Neural progenitor cell (in vitro differentiated cells): ENCODE measurements at regions not wholly inside any gene's neighbourhood (a gene's known extent, or its start where the extent isn't known, plus 50 kb on each side); places are given as distances from the start of the nearest gene placed in this dataset.

Source experiments
- DNase-seq: peaks from one replicate; pipeline ENCODE4 v3.0.0-alpha.2; 2016; ENCODE audit warnings: low spot score
- H2AFZ ChIP-seq: fragments of 200-600 bp; sonication (generic); replicated peaks from 2 replicates; pipeline ENCODE4 v1.6.1; 2016; ENCODE audit warnings: antibody characterized with exemption
- H3F3A ChIP-seq: fragments of 200-600 bp; sonication (generic); 2 replicates; pipeline ENCODE4 v1.6.1; 2016; ENCODE audit warnings: antibody characterized with exemption, low read depth
- H3K27ac ChIP-seq: fragments of 200-600 bp; sonication (generic); 2 replicates; pipeline ENCODE4 v1.5.1; 2016; ENCODE audit warnings: mild to moderate bottlenecking
- H3K27me3 ChIP-seq: fragments of 200-600 bp; sonication (generic); 2 replicates; pipeline ENCODE4 v1.6.1; 2016; ENCODE audit warnings: mild to moderate bottlenecking, moderate library complexity
- H3K36me3 ChIP-seq: fragments of 200-600 bp; sonication (generic); 2 replicates; pipeline ENCODE4 v1.5.1; 2016
- H3K4me1 ChIP-seq: fragments of 200-600 bp; sonication (generic); 2 replicates; pipeline ENCODE4 v1.6.1; 2016; ENCODE audit warnings: mixed run types
- H3K4me2 ChIP-seq: fragments of 200-600 bp; sonication (generic); 2 replicates; pipeline ENCODE4 v1.6.1; 2016
- H3K4me3 ChIP-seq: fragments of 200-600 bp; sonication (generic); 2 replicates; pipeline ENCODE4 v1.5.1; 2016
- H3K79me2 ChIP-seq: fragments of 200-600 bp; sonication (generic); 2 replicates; pipeline ENCODE4 v1.6.1; 2016; ENCODE audit warnings: low read depth
- H3K9ac ChIP-seq: fragments of 200-600 bp; sonication (generic); 2 replicates; pipeline ENCODE4 v1.6.1; 2016
- H3K9me3 ChIP-seq: fragments of 200-600 bp; sonication (generic); 2 replicates; pipeline ENCODE4 v1.5.1; 2016; ENCODE audit warnings: low read depth
- H4K20me1 ChIP-seq: fragments of 200-600 bp; sonication (generic); 2 replicates; pipeline ENCODE4 v1.6.1; 2016; ENCODE audit warnings: low read depth
- H3K27ac Mint-ChIP-seq: 3 replicates; pipeline ENCODE4 v1.8.0; 2021; ENCODE audit warnings: mixed read lengths
- H3K27me3 Mint-ChIP-seq: 2 replicates; pipeline ENCODE4 v1.8.0; 2022; ENCODE audit warnings: low read depth, mild to moderate bottlenecking, inconsistent platforms, moderate library complexity, mixed read lengths; ENCODE audit not compliant: insufficient read depth
- H3K36me3 Mint-ChIP-seq: 3 replicates; pipeline ENCODE4 v1.8.0; 2021; ENCODE audit warnings: mixed read lengths
- H3K4me1 Mint-ChIP-seq: 3 replicates; pipeline ENCODE4 v1.8.0; 2021; ENCODE audit warnings: mixed read lengths
- H3K4me3 Mint-ChIP-seq: 3 replicates; pipeline ENCODE4 v1.8.0; 2021; ENCODE audit warnings: mild to moderate bottlenecking, moderate library complexity, mixed read lengths
- H3K9me3 Mint-ChIP-seq: 3 replicates; pipeline ENCODE4 v1.8.0; 2020; ENCODE audit warnings: mixed read lengths
- EZH2 ChIP-seq: fragments of 200-600 bp; sonication (generic); IDR thresholded peaks from 2 replicates; pipeline ENCODE4 v1.6.1; 2017; ENCODE audit warnings: antibody characterized with exemption, mild to moderate bottlenecking, moderate library complexity
- EZH2phosphoT487 ChIP-seq: fragments of 200-600 bp; sonication (generic); IDR thresholded peaks from 2 replicates; pipeline ENCODE4 v1.6.1; 2017; ENCODE audit warnings: antibody characterized with exemption
- TF ChIP-seq, protein P1 (sequence below): fragments of 200-600 bp; sonication (generic); IDR thresholded peaks from 2 replicates; pipeline ENCODE4 v1.5.1; 2017; ENCODE audit warnings: antibody characterized with exemption, mild to moderate bottlenecking

DNA sequence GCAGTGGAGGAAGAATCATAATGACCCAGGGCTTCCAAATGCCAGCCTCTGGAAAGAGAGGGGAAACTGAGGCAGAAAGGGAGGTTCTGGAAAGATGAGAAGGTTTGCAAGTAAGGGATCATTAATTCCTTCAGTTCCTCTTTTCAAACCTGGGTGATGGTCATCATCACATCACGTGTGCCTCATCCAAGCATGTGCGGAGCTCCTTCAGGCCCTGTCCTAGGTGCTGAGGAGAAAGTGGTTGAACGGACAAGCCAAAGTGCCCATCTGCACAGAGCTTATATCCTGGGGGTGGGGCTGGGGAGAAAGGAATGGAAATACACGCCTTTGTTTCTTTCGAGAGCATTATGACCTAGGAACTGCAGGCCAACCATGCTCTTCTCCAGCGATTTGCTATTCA, 60.2 kb upstream of the AFF3 start:
- no peaks in the 10 kb centered on the region for H3K36me3 ChIP-seq
- H3K9ac ChIP-seq = no peak overlapping the region
- H3K4me3 ChIP-seq = no peak overlapping the region
- Mint-ChIP-seq H3K9me3 (peaks cover 5% of the 10 kb centered on the region), H3K4me3 (no peak overlapping the region), H3K27me3 (peaks cover 3% of the 10 kb centered on the region), H3K4me1 (peaks cover 21% of the 10 kb centered on the region), H3K27ac (no peak overlapping the region), H3K36me3 (no peaks in the 10 kb centered on the region)
- no peaks in the 10 kb centered on the region for H3F3A ChIP-seq
- no peaks in the 10 kb centered on the region for H4K20me1 ChIP-seq
- no peaks in the 10 kb centered on the region for H3K9me3 ChIP-seq
- no peak for DNase-seq
- H2AFZ ChIP-seq = no peak overlapping the region
- no peaks in the 10 kb centered on the region for H3K79me2 ChIP-seq
- H3K27ac ChIP-seq = no peak overlapping the region
- H3K27me3 ChIP-seq = no peaks in the 10 kb centered on the region
- TF ChIP-seq, protein P1, sequence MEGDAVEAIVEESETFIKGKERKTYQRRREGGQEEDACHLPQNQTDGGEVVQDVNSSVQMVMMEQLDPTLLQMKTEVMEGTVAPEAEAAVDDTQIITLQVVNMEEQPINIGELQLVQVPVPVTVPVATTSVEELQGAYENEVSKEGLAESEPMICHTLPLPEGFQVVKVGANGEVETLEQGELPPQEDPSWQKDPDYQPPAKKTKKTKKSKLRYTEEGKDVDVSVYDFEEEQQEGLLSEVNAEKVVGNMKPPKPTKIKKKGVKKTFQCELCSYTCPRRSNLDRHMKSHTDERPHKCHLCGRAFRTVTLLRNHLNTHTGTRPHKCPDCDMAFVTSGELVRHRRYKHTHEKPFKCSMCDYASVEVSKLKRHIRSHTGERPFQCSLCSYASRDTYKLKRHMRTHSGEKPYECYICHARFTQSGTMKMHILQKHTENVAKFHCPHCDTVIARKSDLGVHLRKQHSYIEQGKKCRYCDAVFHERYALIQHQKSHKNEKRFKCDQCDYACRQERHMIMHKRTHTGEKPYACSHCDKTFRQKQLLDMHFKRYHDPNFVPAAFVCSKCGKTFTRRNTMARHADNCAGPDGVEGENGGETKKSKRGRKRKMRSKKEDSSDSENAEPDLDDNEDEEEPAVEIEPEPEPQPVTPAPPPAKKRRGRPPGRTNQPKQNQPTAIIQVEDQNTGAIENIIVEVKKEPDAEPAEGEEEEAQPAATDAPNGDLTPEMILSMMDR = no peak
- TF ChIP-seq EZH2phosphoT487 (no peak), EZH2 (no peak)
- no peak overlapping the region for H3K4me2 ChIP-seq
- H3K4me1 ChIP-seq = peaks cover 11% of the 10 kb centered on the region

DNA sequence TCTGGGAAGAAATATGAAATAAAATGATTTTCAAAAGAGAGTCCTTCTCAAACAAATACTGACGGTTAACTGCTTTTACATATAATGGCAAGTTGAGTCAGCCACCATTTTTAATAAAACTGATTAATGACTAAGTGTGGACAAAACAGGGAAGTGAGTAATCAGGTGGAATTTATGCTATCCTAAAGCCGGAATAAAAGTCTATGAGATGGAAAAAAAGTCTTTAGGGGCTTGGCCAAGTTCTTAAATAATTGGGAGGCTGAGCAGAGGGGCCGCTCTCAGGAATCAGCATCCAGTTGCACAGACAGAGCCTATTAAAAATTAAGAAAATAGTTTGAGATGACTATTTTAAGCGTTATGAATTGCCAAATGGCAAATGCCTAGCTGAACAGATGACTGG, 58.6 kb upstream of the AFF3 start:
- Histone ChIP-seq H2AFZ (no peak overlapping the region), H3K4me1 (peaks cover 16% of the 10 kb centered on the region), H3K79me2 (no peaks in the 10 kb centered on the region), H3K9me3 (no peaks in the 10 kb centered on the region), H3F3A (no peaks in the 10 kb centered on the region), H3K4me3 (no peak overlapping the region), H3K4me2 (no peak overlapping the region), H4K20me1 (no peaks in the 10 kb centered on the region), H3K36me3 (no peaks in the 10 kb centered on the region), H3K27ac (no peak overlapping the region), H3K9ac (no peak overlapping the region), H3K27me3 (no peaks in the 10 kb centered on the region)
- peaks cover 7% of the 10 kb centered on the region for H3K27me3 Mint-ChIP-seq
- peaks cover 28% of the 10 kb centered on the region for H3K4me1 Mint-ChIP-seq
- peaks cover 5% of the 10 kb centered on the region for H3K9me3 Mint-ChIP-seq
- no peak overlapping the region for H3K4me3 Mint-ChIP-seq
- DNase-seq = no peak
- TF ChIP-seq EZH2 (no peak), EZH2phosphoT487 (no peak)
- TF ChIP-seq, protein P1 = no peak
- no peak overlapping the region for H3K27ac Mint-ChIP-seq
- H3K36me3 Mint-ChIP-seq = no peaks in the 10 kb centered on the region

DNA sequence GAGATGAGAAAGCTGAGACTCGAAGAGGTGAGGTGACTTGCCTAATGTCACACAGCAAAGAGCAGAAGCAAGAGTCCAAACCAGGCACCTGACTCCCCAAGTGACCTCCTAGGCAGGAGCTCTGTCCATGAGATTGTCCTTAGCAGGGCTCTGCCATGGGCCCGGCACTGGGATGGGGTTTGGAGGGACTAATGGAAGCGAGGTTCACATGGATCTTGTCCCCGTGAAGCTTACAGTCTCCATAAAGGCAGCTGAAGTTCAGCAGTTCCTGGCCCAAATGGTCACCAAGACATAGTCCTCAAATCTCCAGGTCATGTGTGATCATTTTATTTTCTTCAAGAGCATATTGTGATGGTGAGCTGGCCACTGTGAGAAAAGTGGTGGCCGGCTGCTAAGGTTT, 57.0 kb upstream of the AFF3 start:
- H3K27ac Mint-ChIP-seq = no peak overlapping the region
- no peaks in the 10 kb centered on the region for H3K9me3 ChIP-seq
- H3K4me3 ChIP-seq = no peak overlapping the region
- H3K9ac ChIP-seq = no peak overlapping the region
- peaks cover 16% of the 10 kb centered on the region for H3K4me1 ChIP-seq
- H3K4me2 ChIP-seq = no peak overlapping the region
- H3F3A ChIP-seq = no peaks in the 10 kb centered on the region
- H3K4me1 Mint-ChIP-seq = peaks cover 21% of the 10 kb centered on the region
- peaks cover 5% of the 10 kb centered on the region for H3K9me3 Mint-ChIP-seq
- no peak overlapping the region for H3K27ac ChIP-seq
- H2AFZ ChIP-seq = no peak overlapping the region
- DNase-seq = no peak
- no peaks in the 10 kb centered on the region for H3K36me3 ChIP-seq
- H3K79me2 ChIP-seq = no peaks in the 10 kb centered on the region
- TF ChIP-seq, protein P1 = no peak
- no peak for TF ChIP-seq EZH2phosphoT487
- TF ChIP-seq EZH2 = no peak
- H3K4me3 Mint-ChIP-seq = no peak overlapping the region
- no peaks in the 10 kb centered on the region for H3K27me3 ChIP-seq
- H3K36me3 Mint-ChIP-seq = no peaks in the 10 kb centered on the region
- H4K20me1 ChIP-seq = no peaks in the 10 kb centered on the region
- H3K27me3 Mint-ChIP-seq = peaks cover 7% of the 10 kb centered on the region
